Inflammatory macrophage treated with lipopolysaccharide for 4 hours (primary cell): ENCODE measurements at regions not wholly inside any gene's neighbourhood (a gene's known extent, or its start where the extent isn't known, plus 50 kb on each side); places are given as distances from the start of the nearest gene placed in this dataset.

Experiments
- DNase-seq: peaks from one replicate; pipeline ENCODE4 v3.0.0-alpha.2; 2020

- no peak for DNase-seq
Observed at GRCh38 chr20:41939659-41940058, 321.5 kb upstream of the CHD6 start.

- DNase-seq = no peak
Observed at GRCh38 chr20:41938353-41938752, 320.2 kb upstream of the CHD6 start.

- no peak for DNase-seq
Observed at GRCh38 chr20:41935259-41935791, 317.1 kb upstream of the CHD6 start.

GRCh38 chr20:41932431-41932830, 314.3 kb upstream of the CHD6 start:
- DNase-seq = no peak

- DNase-seq = no peak
Observed at GRCh38 chr20:41927655-41928054, 309.5 kb upstream of the CHD6 start.

GRCh38 chr20:41927189-41927588, 309.0 kb upstream of the CHD6 start:
- no peak for DNase-seq

- DNase-seq = no peak
Observed at GRCh38 chr20:41925476-41925875, 307.3 kb upstream of the CHD6 start.

- no peak for DNase-seq
Observed at GRCh38 chr20:41923624-41924023, 305.4 kb upstream of the CHD6 start.

GRCh38 chr20:41913146-41913545, 295.0 kb upstream of the CHD6 start:
- no peak for DNase-seq

- no peak for DNase-seq
Observed at GRCh38 chr20:41910558-41910957, 292.4 kb upstream of the CHD6 start.

GRCh38 chr20:41905199-41905598, 287.0 kb upstream of the CHD6 start:
- DNase-seq = no peak

GRCh38 chr20:41903586-41903985, 285.4 kb upstream of the CHD6 start:
- DNase-seq = no peak

GRCh38 chr20:41902346-41902745, 284.2 kb upstream of the CHD6 start:
- DNase-seq = no peak

GRCh38 chr20:41900201-41900691, 282.1 kb upstream of the CHD6 start:
- DNase-seq = no peak

GRCh38 chr20:41897708-41898107, 279.5 kb upstream of the CHD6 start:
- no peak for DNase-seq

- DNase-seq = no peak
Observed at GRCh38 chr20:41895241-41896032, 277.3 kb upstream of the CHD6 start.

- DNase-seq = no peak
Observed at GRCh38 chr20:41894255-41894963, 276.2 kb upstream of the CHD6 start.

- no peak for DNase-seq
Observed at GRCh38 chr20:41892031-41892430, 273.9 kb upstream of the CHD6 start.

- no peak for DNase-seq
Observed at GRCh38 chr20:41889844-41890224, 271.7 kb upstream of the CHD6 start.

GRCh38 chr20:41889126-41889843, 271.1 kb upstream of the CHD6 start:
- DNase-seq = no peak

GRCh38 chr20:41888434-41888833, 270.3 kb upstream of the CHD6 start:
- no peak for DNase-seq

GRCh38 chr20:41887500-41887899, 269.3 kb upstream of the CHD6 start:
- no peak for DNase-seq

GRCh38 chr20:41881466-41882046, 263.4 kb upstream of the CHD6 start:
- no peak for DNase-seq
